Lower leg skin (tissue), 3 donors: ENCODE measurements at regions not wholly inside any gene's neighbourhood (a gene's known extent, or its start where the extent isn't known, plus 50 kb on each side); places are given as distances from the start of the nearest gene placed in this dataset.

Source experiments
- CTCF ChIP-seq, 3 donors: fragments of 450-650 bp; IDR thresholded peaks; one replicate each; pipeline ENCODE4 v1.5.1; 2016; ENCODE audit warnings: antibody characterized with exemption in 3 of 3, mild to moderate bottlenecking in 3 of 3, moderate library complexity in 2 of 3
- POLR2A ChIP-seq, 2 donors: fragments of 450-650 bp; IDR thresholded peaks; one replicate each; pipeline ENCODE4 v1.6.1; 2016 to 2017; ENCODE audit warnings: antibody characterized with exemption in 2 of 2, mild to moderate bottlenecking in 1 of 2, moderate library complexity in 1 of 2

GRCh38 chr16:51201604-51202003 lies 50.5 kb upstream of the SALL1 start:
- no peak for TF ChIP-seq POLR2A (IDR thresholded peaks at IDR 0.05)
- TF ChIP-seq CTCF (IDR thresholded peaks at IDR 0.05) = no peak
